MG63 (cell line): ENCODE measurements at regions not wholly inside any gene's neighbourhood (a gene's known extent, or its start where the extent isn't known, plus 50 kb on each side); places are given as distances from the start of the nearest gene placed in this dataset.

Source experiments
- DNase-seq: peaks from one replicate; pipeline ENCODE4 v3.0.0-alpha.2; 2020
- H3K27me3 ChIP-seq: fragments of 250-450 bp; sonication (Bioruptor Pico); 2 replicates; pipeline ENCODE4 v1.5.1; 2020; ENCODE audit warnings: mild to moderate bottlenecking, moderate library complexity
- H3K36me3 ChIP-seq: fragments of 250-450 bp; sonication (Bioruptor Pico); 2 replicates; pipeline ENCODE4 v1.5.1; 2020; ENCODE audit warnings: mild to moderate bottlenecking, moderate library complexity
- H3K4me3 ChIP-seq: fragments of 250-450 bp; sonication (Bioruptor Pico); 2 replicates; pipeline ENCODE4 v1.5.1; 2020; ENCODE audit warnings: mild to moderate bottlenecking, moderate library complexity
- H3K9me3 ChIP-seq: fragments of 250-450 bp; sonication (Bioruptor Pico); 2 replicates; pipeline ENCODE4 v1.5.1; 2020; ENCODE audit warnings: mild to moderate bottlenecking, moderate library complexity

DNA sequence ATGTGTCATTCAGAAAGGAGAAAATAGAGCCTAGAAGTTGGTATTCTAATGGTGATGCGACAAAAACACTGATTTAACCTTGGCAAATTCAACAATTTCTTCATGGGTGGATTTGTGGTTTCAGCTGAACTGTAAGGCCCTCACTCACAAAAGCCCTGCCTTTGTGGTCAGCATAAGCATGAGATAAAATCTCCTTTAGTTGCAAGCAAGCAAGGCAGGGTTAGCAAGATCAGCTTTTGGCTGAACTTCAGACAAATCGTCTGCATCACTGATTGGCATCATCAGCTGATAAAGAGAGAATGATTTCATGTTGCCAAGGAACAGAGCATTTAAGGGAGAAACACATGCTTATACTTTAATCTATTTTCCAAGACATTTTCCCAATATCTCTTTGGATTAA is 2582.2 kb downstream of the PCDH7 start:
- DNase-seq = no peak
- H3K4me3 ChIP-seq = no peak overlapping the region
- H3K9me3 ChIP-seq = no peaks in the 10 kb centered on the region
- no peaks in the 10 kb centered on the region for H3K27me3 ChIP-seq
- no peaks in the 10 kb centered on the region for H3K36me3 ChIP-seq

DNA sequence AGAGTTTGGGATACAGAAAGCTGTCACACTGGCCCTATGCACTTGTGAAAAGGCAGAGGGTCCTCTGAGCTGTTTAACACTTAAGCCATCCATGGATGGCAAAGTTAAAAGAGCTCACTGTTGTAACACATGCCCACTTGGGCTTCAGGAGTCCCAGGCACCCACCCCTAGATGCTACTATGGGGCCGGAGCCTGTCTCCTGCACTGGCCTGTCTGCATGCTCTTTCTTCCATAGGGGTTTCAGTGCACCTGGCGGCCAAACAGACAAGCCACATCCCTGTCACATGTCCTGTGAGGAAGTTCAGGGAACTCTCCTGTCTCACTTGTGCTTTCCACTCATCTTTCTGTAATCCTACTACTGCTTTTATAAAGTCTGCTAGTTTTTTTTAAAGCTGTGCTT is 2586.0 kb downstream of the PCDH7 start:
- Histone ChIP-seq H3K9me3 (no peaks in the 10 kb centered on the region), H3K27me3 (no peaks in the 10 kb centered on the region), H3K36me3 (no peaks in the 10 kb centered on the region), H3K4me3 (no peak overlapping the region)
- DNase-seq = no peak

DNA sequence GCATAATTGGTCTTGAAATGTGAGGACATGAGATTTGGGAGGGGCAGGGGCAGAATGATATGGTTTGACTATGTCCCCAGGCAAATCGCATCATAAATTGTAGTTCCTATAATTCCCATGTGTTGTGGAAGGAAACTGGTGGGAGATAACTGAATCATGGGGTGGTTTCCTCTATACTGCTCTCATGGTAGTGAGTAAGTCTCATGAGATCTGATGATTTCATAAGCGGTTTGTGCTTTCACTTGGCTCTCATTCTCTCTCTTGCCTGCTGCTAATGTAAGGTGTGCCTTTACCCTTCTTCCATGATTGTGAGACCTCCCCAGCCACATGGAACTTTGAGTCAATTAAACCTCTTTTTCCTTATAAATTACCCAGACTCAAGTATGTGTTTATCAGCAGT is 2595.9 kb downstream of the PCDH7 start:
- Histone ChIP-seq H3K36me3 (no peaks in the 10 kb centered on the region), H3K9me3 (no peaks in the 10 kb centered on the region), H3K27me3 (no peaks in the 10 kb centered on the region), H3K4me3 (no peak overlapping the region)
- DNase-seq = no peak

DNA sequence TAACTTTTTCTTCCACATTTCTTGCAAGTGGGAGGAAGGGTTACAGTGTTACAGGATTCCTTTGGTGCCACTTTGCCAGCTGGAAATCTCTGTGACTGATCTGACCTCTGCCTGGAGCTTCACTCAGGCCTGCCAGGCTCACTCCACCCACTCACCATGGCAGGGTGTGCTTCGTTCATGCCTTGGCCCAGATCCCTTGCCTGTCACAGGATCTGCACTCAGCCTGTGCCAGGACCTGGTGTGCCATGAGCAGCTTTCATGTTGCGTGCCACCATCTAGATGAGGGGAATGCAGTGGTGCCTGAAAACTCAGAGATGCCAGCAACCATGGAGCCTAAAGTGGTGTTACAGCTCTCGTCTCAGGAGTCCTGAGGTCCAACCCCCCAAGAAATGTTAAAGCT is 2596.4 kb downstream of the PCDH7 start:
- no peaks in the 10 kb centered on the region for H3K9me3 ChIP-seq
- DNase-seq = no peak
- H3K27me3 ChIP-seq = no peaks in the 10 kb centered on the region
- no peaks in the 10 kb centered on the region for H3K36me3 ChIP-seq
- H3K4me3 ChIP-seq = no peak overlapping the region

GRCh38 chr4:33323393-33323792 is 2603.2 kb downstream of the PCDH7 start:
- no peak for DNase-seq

GRCh38 chr4:33334416-33334815 is 2614.2 kb downstream of the PCDH7 start:
- Histone ChIP-seq H3K4me3 (no peak overlapping the region), H3K9me3 (no peaks in the 10 kb centered on the region), H3K36me3 (no peaks in the 10 kb centered on the region), H3K27me3 (no peaks in the 10 kb centered on the region)
- no peak for DNase-seq

More at GRCh38 chr4:33323393-33323792, 2603.2 kb downstream of the PCDH7 start:
- Histone ChIP-seq H3K36me3 (no peaks in the 10 kb centered on the region), H3K9me3 (no peaks in the 10 kb centered on the region), H3K4me3 (no peak overlapping the region), H3K27me3 (no peaks in the 10 kb centered on the region)

- Histone ChIP-seq H3K36me3 (no peaks in the 10 kb centered on the region), H3K9me3 (no peaks in the 10 kb centered on the region), H3K4me3 (no peak overlapping the region), H3K27me3 (no peaks in the 10 kb centered on the region)
- no peak for DNase-seq
Measured at GRCh38 chr4:33339762-33340161, 2619.6 kb downstream of the PCDH7 start.

GRCh38 chr4:33340168-33340567 is 2620.0 kb downstream of the PCDH7 start:
- H3K27me3 ChIP-seq = no peaks in the 10 kb centered on the region
- no peaks in the 10 kb centered on the region for H3K9me3 ChIP-seq
- H3K36me3 ChIP-seq = no peaks in the 10 kb centered on the region
- H3K4me3 ChIP-seq = no peak overlapping the region
- no peak for DNase-seq

DNA sequence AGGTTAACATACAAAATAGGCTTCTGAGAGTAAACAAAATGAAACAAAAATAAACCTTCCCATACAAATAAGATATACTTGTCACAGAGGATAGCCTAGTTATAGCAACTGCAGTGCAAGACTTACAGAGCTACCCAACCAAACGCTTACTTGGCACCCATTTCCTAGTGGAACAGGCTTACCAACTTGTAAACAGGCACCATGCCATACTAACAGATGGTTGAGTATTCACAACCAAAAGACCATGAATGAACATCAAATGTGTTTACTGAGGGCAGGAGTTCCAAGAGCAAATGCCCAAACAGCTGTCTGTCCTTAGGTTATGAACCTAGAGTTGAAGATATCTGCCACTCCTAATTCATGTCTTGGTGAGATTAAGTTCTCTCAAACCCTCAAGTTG is 2629.2 kb downstream of the PCDH7 start:
- no peaks in the 10 kb centered on the region for H3K27me3 ChIP-seq
- H3K4me3 ChIP-seq = no peak overlapping the region
- no peaks in the 10 kb centered on the region for H3K9me3 ChIP-seq
- H3K36me3 ChIP-seq = no peaks in the 10 kb centered on the region
- DNase-seq = no peak

- no peak overlapping the region for H3K4me3 ChIP-seq
- no peaks in the 10 kb centered on the region for H3K9me3 ChIP-seq
- H3K36me3 ChIP-seq = no peaks in the 10 kb centered on the region
- DNase-seq = no peak
- no peaks in the 10 kb centered on the region for H3K27me3 ChIP-seq
Measured at GRCh38 chr4:33357121-33357520, 2637.0 kb downstream of the PCDH7 start.

DNA sequence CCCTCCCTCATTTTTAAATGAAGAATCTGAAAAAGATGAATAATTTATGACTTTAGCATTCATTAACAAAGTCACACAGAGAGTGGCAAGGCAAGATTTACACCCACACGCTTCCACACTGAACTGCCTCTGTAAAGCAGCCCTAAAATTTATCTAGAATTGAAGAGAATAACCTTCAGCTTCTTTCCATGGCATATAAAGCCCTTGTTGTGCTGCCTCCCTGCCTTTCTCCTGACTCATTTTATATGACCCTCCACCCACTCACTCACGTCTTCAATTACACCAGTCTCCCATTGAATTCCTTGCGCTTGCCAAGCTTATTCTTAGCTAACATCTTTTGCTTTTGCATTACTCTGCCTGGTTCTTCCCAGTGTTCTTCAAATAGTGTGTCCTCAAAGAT is 2649.3 kb downstream of the PCDH7 start:
- H3K27me3 ChIP-seq = no peaks in the 10 kb centered on the region
- DNase-seq = peak; percentile 24

DNA sequence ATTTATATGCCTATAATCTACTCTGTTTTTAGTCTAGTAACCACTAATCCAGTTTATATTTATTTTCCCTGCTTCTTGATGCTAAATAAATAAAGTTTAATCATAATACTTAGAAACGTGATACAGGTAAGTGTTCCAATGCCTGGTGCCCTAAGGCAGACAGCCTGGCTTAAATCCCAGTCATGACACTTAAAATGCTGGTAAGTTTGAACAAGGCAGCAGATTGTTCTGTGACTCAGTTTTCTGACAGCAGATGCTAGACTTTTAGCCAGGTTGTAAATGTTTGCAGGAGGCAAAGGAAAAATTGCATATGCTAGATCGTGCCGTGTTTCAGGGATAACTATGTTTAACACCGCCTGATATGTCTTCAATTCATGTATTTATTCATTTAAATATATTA is 2661.6 kb downstream of the PCDH7 start:
- no peak overlapping the region for H3K4me3 ChIP-seq
- H3K9me3 ChIP-seq = no peaks in the 10 kb centered on the region
- DNase-seq = no peak
- H3K27me3 ChIP-seq = no peaks in the 10 kb centered on the region
- H3K36me3 ChIP-seq = no peaks in the 10 kb centered on the region

More for the DNA sequence above, 2649.3 kb downstream of the PCDH7 start:
- H3K9me3 ChIP-seq = no peaks in the 10 kb centered on the region
- no peaks in the 10 kb centered on the region for H3K36me3 ChIP-seq
- no peak overlapping the region for H3K4me3 ChIP-seq

DNA sequence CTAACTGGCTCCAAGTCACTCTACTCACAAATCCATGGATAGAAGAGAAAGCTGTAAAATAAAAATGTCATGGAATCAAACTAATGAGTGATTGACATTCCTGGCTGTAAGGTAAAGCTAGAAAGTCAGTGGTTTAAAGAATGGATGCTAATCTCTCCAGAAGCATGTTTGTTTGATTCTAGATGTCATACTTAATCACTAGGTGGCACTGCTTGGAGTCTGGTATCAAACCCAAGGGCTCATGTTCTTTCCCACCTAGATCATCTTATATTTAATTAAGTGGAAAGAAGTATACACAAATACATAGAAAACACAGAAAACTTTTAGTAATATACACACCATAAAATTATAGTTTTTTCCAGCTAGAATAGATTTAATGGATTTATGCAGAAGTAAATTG is 2666.6 kb downstream of the PCDH7 start:
- no peak for DNase-seq
- Histone ChIP-seq H3K36me3 (no peaks in the 10 kb centered on the region), H3K4me3 (no peak overlapping the region)

DNA sequence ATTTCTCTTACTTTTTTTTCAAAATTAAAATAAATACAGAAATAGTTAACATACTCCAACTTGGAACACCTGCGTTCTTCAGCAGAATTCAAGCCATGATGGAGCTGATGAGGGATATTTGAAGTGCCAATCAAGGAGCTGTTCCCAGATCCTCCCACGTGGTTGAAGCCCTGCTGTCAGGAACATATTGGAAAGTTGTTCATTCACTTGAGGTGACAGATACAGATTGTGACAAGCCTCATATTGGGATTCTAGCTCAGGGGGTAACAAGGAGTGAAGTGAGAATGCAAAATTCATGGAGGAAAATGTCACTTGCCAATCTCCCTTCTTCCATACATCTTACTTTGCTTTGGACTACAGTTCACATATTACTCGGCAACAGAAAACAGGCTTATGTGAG is 2670.8 kb downstream of the PCDH7 start:
- H3K4me3 ChIP-seq = no peak overlapping the region
- H3K36me3 ChIP-seq = no peaks in the 10 kb centered on the region
- no peak for DNase-seq
- H3K9me3 ChIP-seq = no peaks in the 10 kb centered on the region
- H3K27me3 ChIP-seq = no peaks in the 10 kb centered on the region

More for the DNA sequence above, 2666.6 kb downstream of the PCDH7 start:
- H3K27me3 ChIP-seq = no peaks in the 10 kb centered on the region
- H3K9me3 ChIP-seq = no peaks in the 10 kb centered on the region

DNA sequence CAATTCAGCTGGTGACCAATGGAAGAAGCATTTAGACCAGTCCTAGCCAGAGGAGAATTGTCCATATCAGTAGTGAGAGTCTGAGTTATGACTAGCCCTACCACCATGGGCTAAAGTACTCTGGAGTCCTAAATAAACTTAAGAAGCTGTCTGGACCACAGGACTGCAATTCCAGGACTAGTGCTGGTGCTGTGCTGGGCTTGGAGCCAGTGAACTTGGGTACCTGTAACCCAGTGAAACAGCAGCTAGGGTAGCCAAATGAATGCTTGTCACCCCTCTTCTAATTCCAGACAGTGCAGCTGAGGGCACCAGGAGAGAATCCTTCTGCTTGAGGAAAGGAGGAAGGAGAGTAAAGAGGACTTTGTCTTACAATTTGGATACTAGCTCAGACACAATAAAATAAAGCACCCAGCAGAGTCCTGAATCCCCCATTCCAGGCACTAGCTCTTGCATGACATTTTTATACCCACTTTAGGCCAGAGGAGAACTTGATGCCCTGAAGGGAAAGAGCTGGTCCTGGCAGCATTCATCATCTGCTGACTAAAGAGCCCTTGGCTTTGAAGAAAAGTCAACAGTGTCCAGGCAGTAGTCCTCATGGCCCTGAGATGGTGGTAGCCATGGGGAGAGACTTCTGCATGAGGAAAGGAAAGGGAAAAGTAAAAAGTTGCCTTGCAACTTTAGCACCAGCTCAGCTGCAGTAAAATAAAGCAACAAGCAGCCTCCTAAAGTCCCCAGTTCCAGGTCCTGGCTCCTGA is 2675.7 kb downstream of the PCDH7 start:
- no peaks in the 10 kb centered on the region for H3K36me3 ChIP-seq
- H3K4me3 ChIP-seq = no peak overlapping the region
- no peak for DNase-seq
- H3K27me3 ChIP-seq = no peaks in the 10 kb centered on the region
- no peaks in the 10 kb centered on the region for H3K9me3 ChIP-seq

- no peak overlapping the region for H3K4me3 ChIP-seq
- no peak for DNase-seq
- no peaks in the 10 kb centered on the region for H3K36me3 ChIP-seq
- H3K27me3 ChIP-seq = no peaks in the 10 kb centered on the region
- H3K9me3 ChIP-seq = no peaks in the 10 kb centered on the region
Measured at GRCh38 chr4:33400504-33400903, 2680.3 kb downstream of the PCDH7 start.

DNA sequence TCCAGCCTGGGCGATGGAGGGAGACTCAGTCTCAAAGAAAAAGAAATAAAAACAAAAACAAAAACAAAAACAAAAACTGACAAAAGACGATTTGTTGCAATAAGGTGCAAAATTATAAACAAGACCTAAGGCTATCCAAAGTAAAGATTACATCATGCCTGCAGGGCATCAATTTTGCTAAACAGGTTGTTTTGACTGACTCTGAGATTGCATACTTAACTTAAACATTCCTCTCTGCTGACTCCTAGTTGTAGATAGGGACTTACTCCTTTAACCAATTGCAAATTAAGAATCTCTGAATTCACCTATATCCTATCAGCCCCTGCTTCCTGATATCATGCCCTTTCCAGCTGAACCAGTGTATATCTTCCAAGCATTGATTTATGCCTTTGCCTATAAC is 2687.3 kb downstream of the PCDH7 start:
- H3K9me3 ChIP-seq = no peaks in the 10 kb centered on the region
- no peak overlapping the region for H3K4me3 ChIP-seq
- H3K36me3 ChIP-seq = no peaks in the 10 kb centered on the region
- no peaks in the 10 kb centered on the region for H3K27me3 ChIP-seq
- no peak for DNase-seq

- Histone ChIP-seq H3K36me3 (no peaks in the 10 kb centered on the region), H3K9me3 (no peaks in the 10 kb centered on the region), H3K4me3 (no peak overlapping the region), H3K27me3 (no peaks in the 10 kb centered on the region)
- DNase-seq = no peak
Measured at GRCh38 chr4:33411182-33411581, 2691.0 kb downstream of the PCDH7 start.

- Histone ChIP-seq H3K4me3 (no peak overlapping the region), H3K36me3 (no peaks in the 10 kb centered on the region), H3K9me3 (no peaks in the 10 kb centered on the region), H3K27me3 (no peaks in the 10 kb centered on the region)
- no peak for DNase-seq
Measured at GRCh38 chr4:33421887-33422286, 2701.7 kb downstream of the PCDH7 start.
